PC-9 (cell line): ENCODE measurements at regions not wholly inside any gene's neighbourhood (a gene's known extent, or its start where the extent isn't known, plus 50 kb on each side); places are given as distances from the start of the nearest gene placed in this dataset.

Experiments used
- BruUV-seq: library from RNA; stranded (reverse); fragments of 400-500 nt; replicated peaks from 2 replicates; lab custom pipeline; 2021; lab: Mats Ljungman, UMichigan
- CTCF ChIA-PET: fragments of 300-600 bp; sonication (Branson Sonifier 250); formaldehyde crosslinking; loops from one replicate; lab custom pipeline; 2022; ENCODE audit warnings: antibody characterized with exemption; lab: Charles Lee
- POLR2A ChIA-PET: fragments of 300-600 bp; sonication (Branson Sonifier 250); formaldehyde crosslinking; loops from one replicate; lab custom pipeline; 2022; ENCODE audit warnings: antibody characterized with exemption; ENCODE audit not compliant: unreplicated experiment; lab: Charles Lee
- DNase-seq, 2 experiments: peaks; one replicate each; pipeline versions ENCODE4 v3.0.0 to v3.0.0-alpha.2; 2015 to 2022; ENCODE audit warnings: mixed read lengths in 1 of 2
- H2AFZ ChIP-seq: fragments of 200-600 bp; sonication (generic); 2 replicates; pipeline ENCODE4 v1.8.1; 2017; ENCODE audit warnings: antibody characterized with exemption
- H3F3A ChIP-seq: fragments of 200-600 bp; sonication (generic); 2 replicates; pipeline ENCODE4 v1.8.1; 2017; ENCODE audit warnings: antibody characterized with exemption, mild to moderate bottlenecking, low read depth; ENCODE audit not compliant: insufficient read depth
- H3K27ac ChIP-seq: fragments of 200-600 bp; sonication (generic); 2 replicates; pipeline ENCODE4 v1.6.1; 2016; ENCODE audit warnings: mixed run types
- H3K27me3 ChIP-seq: fragments of 200-600 bp; sonication (generic); 2 replicates; pipeline ENCODE4 v1.6.1; 2016; ENCODE audit warnings: low read depth, mixed run types; ENCODE audit not compliant: insufficient read depth
- H3K36me3 ChIP-seq: fragments of 200-600 bp; sonication (generic); 2 replicates; pipeline ENCODE4 v1.6.1; 2016; ENCODE audit warnings: low read depth, mixed run types
- H3K4me1 ChIP-seq: fragments of 200-600 bp; sonication (generic); replicated peaks from 2 replicates; pipeline ENCODE4 v1.6.1; 2016; ENCODE audit warnings: mixed run types; ENCODE audit not compliant: insufficient read depth
- H3K4me2 ChIP-seq: fragments of 200-600 bp; sonication (generic); 2 replicates; pipeline ENCODE4 v1.6.1; 2017; ENCODE audit warnings: mixed run types
- H3K4me3 ChIP-seq: fragments of 200-600 bp; sonication (generic); 2 replicates; pipeline ENCODE4 v1.6.1; 2016; ENCODE audit warnings: mixed run types
- H3K79me2 ChIP-seq: fragments of 200-600 bp; sonication (generic); 2 replicates; pipeline ENCODE4 v1.6.1; 2017; ENCODE audit warnings: low read depth, mixed run types
- H3K9me2 ChIP-seq: fragments of 200-600 bp; sonication (generic); 2 replicates; pipeline ENCODE4 v1.8.1; 2017; ENCODE audit warnings: mild to moderate bottlenecking; ENCODE audit not compliant: insufficient read depth
- H3K9me3 ChIP-seq: fragments of 200-600 bp; sonication (generic); 2 replicates; pipeline ENCODE4 v1.8.1; 2016; ENCODE audit warnings: low read depth; ENCODE audit not compliant: insufficient read depth
- H4K20me1 ChIP-seq: fragments of 200-600 bp; sonication (generic); 2 replicates; pipeline ENCODE4 v1.8.1; 2017; ENCODE audit not compliant: insufficient read depth
- CTCF ChIP-seq: fragments of 200-600 bp; sonication (generic); conservative IDR thresholded peaks from 2 replicates; pipeline ENCODE4 v1.6.1; 2017; ENCODE audit warnings: mixed run types, antibody characterized with exemption, mild to moderate bottlenecking, moderate library complexity
- EZH2 ChIP-seq: fragments of 200-600 bp; sonication (generic); IDR thresholded peaks from 2 replicates; pipeline ENCODE4 v1.8.0; 2017; ENCODE audit warnings: antibody characterized with exemption, low read depth
- intact Hi-C: fragments of 100-400 bp; cut with micrococcal nuclease; formaldehyde crosslinking; loops from one replicate; pipeline ENCODE4 v1.10.0; 2022; ENCODE audit not compliant: unreplicated experiment

- BruUV-seq, result no TSS peak
- Histone ChIP-seq H3K4me3 (no peak overlapping the region), H3K4me1 (no peaks in the 10 kb centered on the region), H3K9me2 (peaks cover 3% of the 10 kb centered on the region), H3K9me3 (no peaks in the 10 kb centered on the region), H3K36me3 (no peaks in the 10 kb centered on the region), H2AFZ (no peak overlapping the region), H3K27me3 (no peaks in the 10 kb centered on the region), H3K27ac (no peak overlapping the region), H4K20me1 (no peaks in the 10 kb centered on the region), H3K79me2 (no peaks in the 10 kb centered on the region), H3K4me2 (no peak overlapping the region), H3F3A (no peaks in the 10 kb centered on the region)
- POLR2A ChIA-PET, result no interaction called here
- intact Hi-C loops, result no loop called here
- TF ChIP-seq EZH2 (no peak), CTCF (no peak)
- CTCF ChIA-PET, result no interaction called here
- DNase-seq, result no peak
Measured at GRCh38 chr4:34112573-34112972, 2131.7 kb downstream of the ARAP2 start.

GRCh38 chr4:34138385-34138784 lies 2105.9 kb downstream of the ARAP2 start:
- BruUV-seq, result no TSS peak
- ChIA-PET CTCF (no interaction called here), POLR2A (no interaction called here)
- Histone ChIP-seq H3K4me3 (no peak overlapping the region), H3K36me3 (no peaks in the 10 kb centered on the region), H3K79me2 (no peaks in the 10 kb centered on the region), H3K9me3 (no peaks in the 10 kb centered on the region), H2AFZ (no peak overlapping the region), H3K27ac (no peak overlapping the region), H3K9me2 (no peaks in the 10 kb centered on the region), H3F3A (no peaks in the 10 kb centered on the region; the same call in 1 of the 2 replicates), H3K4me2 (no peak overlapping the region), H3K4me1 (no peaks in the 10 kb centered on the region), H3K27me3 (no peaks in the 10 kb centered on the region), H4K20me1 (no peaks in the 10 kb centered on the region)
- intact Hi-C loops, result no loop called here
- no peak for DNase-seq
- TF ChIP-seq CTCF (no peak), EZH2 (no peak)

- POLR2A ChIA-PET, result no interaction called here
Measured at GRCh38 chr4:34139346-34139745, 2105.0 kb downstream of the ARAP2 start.

More at GRCh38 chr4:34139346-34139745, 2105.0 kb downstream of the ARAP2 start:
- intact Hi-C loops, result no loop called here
- Histone ChIP-seq H3K4me1 (no peaks in the 10 kb centered on the region), H3K27ac (no peak overlapping the region), H3K9me3 (no peaks in the 10 kb centered on the region), H3K4me3 (no peak overlapping the region), H3K4me2 (no peak overlapping the region), H4K20me1 (no peaks in the 10 kb centered on the region), H3F3A (no peaks in the 10 kb centered on the region; the same call in 1 of the 2 replicates), H3K36me3 (no peaks in the 10 kb centered on the region), H2AFZ (no peak overlapping the region), H3K79me2 (no peaks in the 10 kb centered on the region), H3K27me3 (no peaks in the 10 kb centered on the region), H3K9me2 (no peaks in the 10 kb centered on the region)
- no TSS peak for BruUV-seq
- CTCF ChIA-PET, result no interaction called here
- no peak for DNase-seq
- TF ChIP-seq EZH2, result no peak
- TF ChIP-seq CTCF, result no peak
